PFSK-1 (cell line): ENCODE measurements at regions not wholly inside any gene's neighbourhood (a gene's known extent, or its start where the extent isn't known, plus 50 kb on each side); places are given as distances from the start of the nearest gene placed in this dataset.

Experiments
- FOXP2 ChIP-seq: optimal IDR thresholded peaks from 2 replicates; pipeline ENCODE3; 2011; ENCODE audit warnings: borderline replicate concordance, control low read depth, inconsistent platforms; ENCODE audit not compliant: insufficient read depth; ENCODE audit errors: extremely low read length, extremely low read depth
- POLR2AphosphoS5 ChIP-seq: IDR thresholded peaks from 2 replicates; pipeline ENCODE4 v1.6.1; 2012; ENCODE audit warnings: low read depth, mild to moderate bottlenecking, control low read depth, low read length, moderate library complexity
- SIN3A ChIP-seq: IDR thresholded peaks from 2 replicates; pipeline ENCODE4 v1.6.1; 2012; ENCODE audit warnings: mild to moderate bottlenecking, low read length, moderate library complexity, borderline replicate concordance; ENCODE audit not compliant: insufficient read depth
- TAF1 ChIP-seq: IDR thresholded peaks from 2 replicates; pipeline ENCODE4 v1.6.1; 2012; ENCODE audit warnings: low read length, control low read depth, borderline replicate concordance; ENCODE audit not compliant: insufficient read depth
- TF ChIP-seq, protein P1 (sequence below), 2 experiments: IDR thresholded peaks; 2 replicates each; pipeline versions ENCODE4 v1.6.1 to v1.8.0; 2011 to 2012; ENCODE audit warnings: low read depth in 2 of 2, low read length in 2 of 2, control low read depth in 1 of 2, inconsistent platforms in 1 of 2, mild to moderate bottlenecking in 1 of 2, moderate library complexity in 1 of 2; ENCODE audit not compliant: insufficient read depth in 1 of 2

DNA sequence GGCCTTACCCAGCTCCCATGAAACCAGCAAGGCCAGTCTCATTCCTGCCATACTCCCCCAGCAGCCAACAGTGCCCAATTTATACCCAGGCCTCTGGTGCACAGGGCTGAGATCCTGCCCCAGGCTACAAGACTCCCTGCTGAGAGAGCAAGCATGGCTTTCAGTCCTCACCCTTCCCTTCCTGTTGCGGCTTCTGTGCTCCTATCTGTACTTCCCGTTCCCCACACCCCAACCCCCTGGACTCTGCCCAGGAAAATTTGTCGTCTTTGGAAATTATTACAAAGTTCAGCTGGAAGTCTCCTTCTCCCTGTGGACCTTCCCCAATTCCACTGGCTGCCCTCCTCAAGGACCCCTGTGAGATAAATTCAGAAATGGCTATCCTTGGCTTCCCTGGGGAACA, 84.1 kb upstream of the GK2 start:
- no peak for TF ChIP-seq SIN3A

DNA sequence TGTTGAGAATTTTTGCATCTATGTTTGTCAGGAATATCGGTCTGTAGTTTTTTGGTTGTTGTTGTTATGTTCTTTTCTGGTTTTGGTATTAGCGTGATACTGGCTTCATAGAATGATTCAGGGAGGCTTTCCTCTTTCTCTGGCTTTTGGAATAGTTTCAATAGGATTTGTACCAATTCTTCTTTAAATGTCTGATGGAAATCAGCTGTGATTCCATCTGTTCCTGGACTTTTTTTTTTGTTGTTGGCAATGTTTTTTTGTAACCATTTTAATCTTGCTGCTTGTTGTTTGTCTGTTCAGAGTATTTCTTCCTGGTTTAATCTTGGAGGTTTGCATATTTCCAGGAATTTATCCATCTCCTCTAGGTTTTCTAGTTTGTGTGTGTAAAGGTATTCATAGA, 81.5 kb upstream of the GK2 start:
- no peak for TF ChIP-seq FOXP2
- TF ChIP-seq SIN3A: no peak
- no peak for TF ChIP-seq TAF1
- TF ChIP-seq, protein P1, sequence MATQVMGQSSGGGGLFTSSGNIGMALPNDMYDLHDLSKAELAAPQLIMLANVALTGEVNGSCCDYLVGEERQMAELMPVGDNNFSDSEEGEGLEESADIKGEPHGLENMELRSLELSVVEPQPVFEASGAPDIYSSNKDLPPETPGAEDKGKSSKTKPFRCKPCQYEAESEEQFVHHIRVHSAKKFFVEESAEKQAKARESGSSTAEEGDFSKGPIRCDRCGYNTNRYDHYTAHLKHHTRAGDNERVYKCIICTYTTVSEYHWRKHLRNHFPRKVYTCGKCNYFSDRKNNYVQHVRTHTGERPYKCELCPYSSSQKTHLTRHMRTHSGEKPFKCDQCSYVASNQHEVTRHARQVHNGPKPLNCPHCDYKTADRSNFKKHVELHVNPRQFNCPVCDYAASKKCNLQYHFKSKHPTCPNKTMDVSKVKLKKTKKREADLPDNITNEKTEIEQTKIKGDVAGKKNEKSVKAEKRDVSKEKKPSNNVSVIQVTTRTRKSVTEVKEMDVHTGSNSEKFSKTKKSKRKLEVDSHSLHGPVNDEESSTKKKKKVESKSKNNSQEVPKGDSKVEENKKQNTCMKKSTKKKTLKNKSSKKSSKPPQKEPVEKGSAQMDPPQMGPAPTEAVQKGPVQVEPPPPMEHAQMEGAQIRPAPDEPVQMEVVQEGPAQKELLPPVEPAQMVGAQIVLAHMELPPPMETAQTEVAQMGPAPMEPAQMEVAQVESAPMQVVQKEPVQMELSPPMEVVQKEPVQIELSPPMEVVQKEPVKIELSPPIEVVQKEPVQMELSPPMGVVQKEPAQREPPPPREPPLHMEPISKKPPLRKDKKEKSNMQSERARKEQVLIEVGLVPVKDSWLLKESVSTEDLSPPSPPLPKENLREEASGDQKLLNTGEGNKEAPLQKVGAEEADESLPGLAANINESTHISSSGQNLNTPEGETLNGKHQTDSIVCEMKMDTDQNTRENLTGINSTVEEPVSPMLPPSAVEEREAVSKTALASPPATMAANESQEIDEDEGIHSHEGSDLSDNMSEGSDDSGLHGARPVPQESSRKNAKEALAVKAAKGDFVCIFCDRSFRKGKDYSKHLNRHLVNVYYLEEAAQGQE (IDR thresholded peaks at IDR 0.05; ENCODE audit: insufficient read depth in 1 of 2, low read depth in 2 of 2, low read length in 2 of 2): no peak
- no peak for TF ChIP-seq POLR2AphosphoS5

DNA sequence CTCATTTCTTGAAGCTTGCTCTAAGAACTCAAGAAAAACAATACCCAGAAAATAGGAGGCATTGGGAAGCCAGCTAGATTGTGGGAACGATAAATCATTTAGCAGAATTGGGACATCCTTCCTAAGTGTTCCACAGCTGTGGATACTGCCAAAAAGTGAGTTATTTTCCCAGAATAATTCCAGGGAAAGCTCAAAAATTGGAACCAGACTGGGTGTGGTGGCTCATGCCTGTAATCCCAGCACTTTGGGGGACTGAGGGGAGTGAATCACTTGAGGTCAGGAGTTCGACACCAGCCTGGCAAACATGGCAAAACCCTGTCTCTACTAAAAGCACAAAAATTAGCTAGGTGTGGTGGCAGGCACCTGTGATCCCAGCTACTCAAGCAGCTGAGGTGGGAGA, 68.2 kb upstream of the GK2 start:
- TF ChIP-seq SIN3A: no peak
- TF ChIP-seq FOXP2: no peak
- TF ChIP-seq TAF1: no peak
- TF ChIP-seq, protein P1 (IDR thresholded peaks at IDR 0.05; ENCODE audit: insufficient read depth in 1 of 2, low read depth in 2 of 2, low read length in 2 of 2): no peak
- no peak for TF ChIP-seq POLR2AphosphoS5

DNA sequence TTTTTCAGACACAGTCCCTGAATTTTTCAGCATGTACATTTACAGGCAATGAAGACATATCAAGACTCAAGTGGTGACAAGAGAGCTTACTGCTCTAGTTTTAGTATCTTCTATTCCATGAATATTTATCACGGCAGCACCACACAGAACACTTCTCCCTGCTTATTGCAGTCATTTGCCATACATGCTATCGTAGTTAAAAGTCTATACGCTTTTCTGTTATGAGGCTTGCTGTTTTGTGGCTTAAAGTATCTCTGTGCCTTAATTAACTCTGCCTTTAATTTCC, 65.4 kb upstream of the GK2 start:
- no peak for TF ChIP-seq POLR2AphosphoS5
- TF ChIP-seq TAF1: no peak
- TF ChIP-seq FOXP2: no peak
- no peak for TF ChIP-seq SIN3A
- TF ChIP-seq, protein P1 (IDR thresholded peaks at IDR 0.05; ENCODE audit: insufficient read depth in 1 of 2, low read depth in 2 of 2, low read length in 2 of 2): no peak

DNA sequence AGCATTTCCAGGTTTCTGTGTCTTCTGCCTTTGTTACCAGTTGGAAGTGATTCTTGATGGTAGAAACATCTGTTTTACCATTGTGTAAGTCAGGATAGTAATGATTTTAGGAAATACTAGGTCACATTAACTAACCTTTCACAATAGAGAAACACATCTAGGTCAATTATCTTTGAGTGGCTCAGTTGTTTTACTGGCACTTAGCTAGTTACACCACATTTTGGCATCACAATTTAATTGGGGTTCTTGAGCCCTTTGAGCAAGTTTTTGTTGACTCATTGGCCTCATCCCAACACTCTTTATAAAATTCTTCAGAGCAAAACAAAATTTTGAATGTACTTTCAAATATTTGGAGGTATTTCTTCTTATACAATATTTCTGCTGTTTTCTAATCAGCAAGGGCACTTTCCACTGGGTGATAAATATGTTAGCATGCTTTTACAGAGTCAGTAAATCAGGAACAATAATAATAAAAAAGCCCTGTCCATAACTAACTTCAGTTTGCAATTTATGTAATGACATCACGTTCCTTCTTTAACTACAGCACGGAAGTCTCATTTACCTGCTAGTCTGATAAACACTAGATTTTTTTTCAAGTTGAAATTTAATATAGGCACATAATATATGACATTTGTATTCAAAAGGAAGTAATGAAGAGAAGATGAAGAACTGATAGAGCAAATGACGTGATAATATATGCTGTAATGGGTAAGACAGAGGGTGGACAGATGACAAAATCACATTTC, 64.8 kb upstream of the GK2 start:
- TF ChIP-seq, protein P1 (IDR thresholded peaks at IDR 0.05; ENCODE audit: insufficient read depth in 1 of 2, low read depth in 2 of 2, low read length in 2 of 2): no peak
- TF ChIP-seq POLR2AphosphoS5 (no peak), SIN3A (no peak), TAF1 (no peak), FOXP2 (no peak)
